ENCODE measurements at regions not wholly inside any gene's neighbourhood (a gene's known extent, or its start where the extent isn't known, plus 50 kb on each side); places are given as distances from the start of the nearest gene placed in this dataset.

DNA sequence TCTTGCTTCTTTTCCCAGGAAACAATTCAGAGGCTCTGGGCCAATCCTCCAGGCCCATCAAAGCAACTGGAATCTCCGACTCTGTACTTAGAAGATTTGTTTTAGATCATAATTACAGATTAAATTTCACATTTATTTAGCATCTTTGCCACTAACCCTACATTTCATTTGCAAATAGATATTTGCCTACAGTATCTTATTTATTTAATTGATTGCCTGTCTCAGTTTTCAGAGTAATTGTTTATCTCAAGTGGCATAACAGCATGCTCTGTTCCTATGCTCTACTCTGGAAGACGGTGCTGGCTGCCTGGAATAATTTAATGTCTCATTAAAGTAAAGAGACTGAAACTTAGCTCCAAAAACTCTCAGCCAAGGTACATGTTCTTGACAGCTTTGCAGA, 213.4 kb downstream of the HNMT start:
- DNase-seq (ENCODE audit: low spot score) = no peak

DNA sequence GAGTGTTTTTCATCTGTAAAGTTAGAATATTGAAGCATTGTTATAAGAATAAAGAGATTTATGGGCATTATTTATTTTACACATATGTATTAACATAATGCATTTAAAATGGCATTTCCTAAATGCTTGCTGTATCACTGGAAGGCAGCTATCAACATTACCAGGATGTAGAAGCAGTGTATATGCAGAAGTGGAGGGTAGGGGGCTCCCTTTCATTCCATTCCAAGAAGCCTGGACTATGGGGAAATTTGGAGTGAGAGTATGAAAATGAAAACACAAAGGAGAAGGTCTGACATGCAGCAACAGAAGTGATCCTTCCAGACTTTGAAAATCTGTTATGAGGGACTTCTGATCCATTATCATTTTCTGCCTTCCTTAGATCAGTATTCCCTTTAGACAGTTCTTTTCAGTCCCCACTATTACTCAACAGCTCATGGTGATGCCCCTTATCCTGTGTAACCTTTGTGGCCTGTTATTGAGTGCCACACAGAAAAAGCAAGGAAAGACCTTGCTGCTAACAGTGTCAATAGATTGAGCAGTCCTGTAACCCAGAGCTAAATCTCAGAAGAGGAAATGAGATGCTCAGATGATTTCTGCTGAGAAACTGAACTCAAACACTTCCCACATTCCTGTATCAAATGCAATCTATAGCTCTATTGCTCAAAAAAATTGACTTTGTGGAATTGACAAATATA, 216.6 kb downstream of the HNMT start:
- peak; percentile 15 for DNase-seq (ENCODE audit: low spot score)

DNA sequence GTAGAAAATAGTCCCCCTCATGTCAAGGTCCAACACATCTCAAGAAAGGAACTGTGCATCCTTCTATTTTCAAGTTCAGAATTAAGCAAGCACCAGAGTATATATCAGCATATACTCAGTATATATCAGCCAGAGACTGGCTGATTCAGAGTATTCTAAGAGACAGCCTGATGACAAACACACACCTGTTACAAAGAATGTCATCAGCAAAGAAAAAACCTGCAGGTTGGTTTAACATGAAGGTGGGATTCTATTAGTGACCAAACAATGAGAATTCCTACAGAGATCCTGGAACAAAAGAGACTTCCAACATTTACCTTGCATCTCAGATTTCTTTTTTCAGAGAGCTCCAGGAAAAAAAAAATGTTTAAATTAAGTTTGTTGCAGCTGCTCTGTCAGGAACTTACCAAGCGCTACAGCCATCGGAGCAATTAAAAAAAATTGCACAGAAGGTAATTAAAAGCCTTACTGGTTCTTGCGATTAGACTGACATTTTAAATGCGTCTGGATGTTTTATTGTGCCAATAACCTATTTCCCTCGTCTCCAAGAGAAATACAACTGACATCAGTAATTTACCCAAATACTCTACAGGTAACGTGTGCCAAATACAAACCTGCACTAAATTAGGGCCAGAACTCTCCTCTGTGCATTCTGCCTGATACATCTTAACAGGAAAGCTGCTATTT, 218.1 kb downstream of the HNMT start:
- no peak for DNase-seq (ENCODE audit: low spot score)

DNA sequence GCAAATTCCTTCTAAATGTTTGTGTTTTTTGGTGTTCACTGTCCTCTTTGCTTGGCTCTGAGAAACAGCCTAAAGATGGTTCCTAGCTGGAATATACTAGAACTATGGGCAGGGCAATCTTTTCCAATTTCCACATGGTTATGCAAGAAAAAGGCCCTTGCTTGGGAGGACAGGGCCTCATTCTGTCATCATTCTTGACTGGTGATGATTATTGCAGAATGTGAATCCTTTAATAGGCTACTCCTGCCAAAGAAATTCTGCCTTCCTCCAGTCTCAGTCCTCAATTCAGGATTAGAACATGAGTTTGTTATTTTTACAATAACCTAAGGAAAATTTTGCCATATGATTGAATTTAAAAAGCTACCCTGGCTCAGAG, 218.7 kb downstream of the HNMT start:
- no peak for DNase-seq (ENCODE audit: low spot score)

DNA sequence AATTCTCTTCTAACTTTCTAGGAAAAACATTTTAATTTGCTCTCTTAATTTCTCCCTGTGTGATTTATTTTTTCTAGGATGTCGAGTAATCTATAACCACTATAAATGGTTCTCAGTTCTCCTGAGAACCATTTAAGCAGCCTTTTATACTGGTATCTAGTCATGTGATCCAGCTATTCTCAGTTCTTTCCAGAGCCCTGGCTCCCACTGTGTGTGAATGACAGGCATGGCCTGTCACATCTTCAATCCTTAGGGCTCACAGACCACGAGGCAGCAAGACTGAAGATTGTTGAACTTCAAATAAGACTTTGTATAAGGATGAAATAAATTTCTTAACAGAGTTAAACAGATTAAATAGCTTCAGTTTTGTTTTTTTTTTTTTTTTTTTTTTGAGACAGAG, 219.4 kb downstream of the HNMT start:
- no peak for DNase-seq (ENCODE audit: low spot score)

DNA sequence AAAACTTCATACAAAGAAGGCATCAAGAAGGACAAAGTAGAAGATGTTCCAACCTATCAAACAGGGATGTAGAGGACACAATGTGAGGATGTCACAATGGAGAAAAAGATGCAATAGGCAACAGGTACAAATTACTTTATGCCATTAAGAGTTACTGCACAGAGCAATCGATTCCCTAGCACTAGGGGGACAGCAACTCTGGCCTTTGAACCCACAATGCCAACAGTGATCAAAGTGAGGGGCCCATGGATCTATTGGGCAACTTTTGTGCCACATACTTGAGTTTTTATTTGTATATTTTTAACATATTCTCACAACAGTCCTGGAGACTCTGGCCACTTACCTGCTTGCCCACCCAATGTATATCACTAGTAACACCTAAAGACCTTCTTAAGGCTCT, 220.2 kb downstream of the HNMT start:
- DNase-seq (ENCODE audit: low spot score) = no peak

DNA sequence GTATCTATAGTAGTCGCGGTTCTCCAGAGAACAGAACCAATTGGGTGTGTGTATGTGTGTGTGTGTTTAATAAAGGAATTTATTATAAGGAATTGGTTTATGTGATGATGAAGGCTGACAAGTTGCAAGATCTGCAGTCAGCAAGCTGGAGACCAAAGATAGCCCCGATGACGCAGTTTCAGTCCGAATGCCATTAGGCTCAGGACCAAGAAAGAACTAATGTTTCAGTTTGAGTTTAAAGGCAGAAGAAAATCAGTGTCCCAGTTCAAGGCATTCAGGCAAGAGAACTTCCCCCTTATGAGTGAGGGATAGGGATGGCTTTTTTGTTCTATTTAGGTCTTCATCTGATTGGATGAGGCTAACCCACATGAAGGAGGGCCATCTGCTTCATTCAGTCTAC, 221.6 kb downstream of the HNMT start:
- DNase-seq (ENCODE audit: low spot score) = no peak

DNA sequence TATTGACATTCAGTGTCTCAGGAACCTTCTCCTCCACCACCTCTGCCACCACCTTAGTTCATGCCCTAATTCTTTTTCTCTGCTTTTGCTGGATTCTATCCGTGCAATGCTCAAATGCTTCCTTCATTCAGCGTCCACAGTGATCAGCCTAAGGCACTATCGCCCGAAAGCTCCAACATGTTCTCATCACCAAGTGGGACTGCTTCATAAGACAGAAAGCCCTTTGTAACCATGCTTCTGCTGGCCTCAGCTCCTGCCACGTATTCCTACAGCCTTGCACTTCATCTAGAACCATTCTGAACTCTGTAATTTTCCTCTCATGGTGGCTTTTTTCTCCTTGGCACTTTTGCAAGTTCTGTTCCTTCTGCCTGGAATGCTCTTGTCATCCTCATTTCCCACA, 222.9 kb downstream of the HNMT start:
- no peak for DNase-seq (ENCODE audit: low spot score)

DNA sequence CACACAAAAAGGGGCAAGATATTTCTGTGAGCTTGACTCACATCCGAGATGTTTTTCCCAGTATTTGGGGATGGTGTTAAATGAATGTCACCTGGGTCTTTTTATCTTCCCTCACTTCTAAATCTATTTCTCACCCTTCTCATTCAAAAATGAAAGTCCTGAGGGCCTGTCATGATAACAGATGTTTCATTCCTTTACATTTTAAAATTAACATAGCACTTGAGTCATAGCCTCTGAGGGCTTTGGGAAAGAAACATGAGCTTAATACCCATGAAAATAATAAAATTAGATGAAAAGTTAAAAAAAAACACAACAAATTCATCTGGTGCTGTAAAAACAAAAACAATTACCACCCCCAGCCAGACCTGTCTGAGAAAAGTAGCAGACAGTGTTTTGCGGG, 226.7 kb downstream of the HNMT start:
- no peak for DNase-seq (ENCODE audit: low spot score)

DNA sequence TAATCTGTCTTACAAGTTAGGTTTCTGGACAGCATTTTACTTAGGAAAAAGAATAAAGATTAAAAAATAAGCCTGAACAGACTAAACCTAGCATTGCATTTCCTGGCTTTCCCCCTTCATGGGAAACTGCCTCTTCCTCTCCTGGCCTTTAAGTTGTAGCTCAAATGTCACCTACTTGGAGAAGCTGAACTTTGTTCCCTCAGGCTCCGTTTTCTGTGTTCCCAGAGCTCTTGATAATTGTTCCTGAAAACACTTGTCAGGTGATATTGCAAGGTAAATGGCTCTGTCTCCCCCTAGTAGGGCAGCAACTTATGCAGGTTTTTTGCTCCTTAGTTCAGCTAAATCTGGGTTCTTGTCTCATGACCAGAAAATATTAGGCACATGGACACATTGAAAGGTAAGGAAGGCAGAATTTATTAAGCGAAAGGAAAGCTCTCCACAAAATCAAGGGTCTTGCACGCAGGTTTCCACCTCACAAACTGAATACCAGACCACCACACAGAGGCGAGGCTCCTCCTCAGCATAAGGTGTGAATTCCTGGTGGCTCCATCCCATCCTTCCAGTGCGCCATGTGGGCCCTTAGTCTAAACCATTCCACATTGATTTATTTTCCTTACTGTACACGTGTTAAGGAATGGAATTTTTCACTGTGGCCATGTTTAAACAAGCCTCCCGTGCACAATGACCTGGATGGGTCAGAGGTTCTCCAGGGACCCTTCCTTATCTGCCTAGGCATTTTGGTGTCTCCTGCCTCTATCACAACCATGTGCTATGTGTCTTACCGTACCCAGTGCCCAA, 229.3 kb downstream of the HNMT start:
- no peak for DNase-seq (ENCODE audit: low spot score)

DNA sequence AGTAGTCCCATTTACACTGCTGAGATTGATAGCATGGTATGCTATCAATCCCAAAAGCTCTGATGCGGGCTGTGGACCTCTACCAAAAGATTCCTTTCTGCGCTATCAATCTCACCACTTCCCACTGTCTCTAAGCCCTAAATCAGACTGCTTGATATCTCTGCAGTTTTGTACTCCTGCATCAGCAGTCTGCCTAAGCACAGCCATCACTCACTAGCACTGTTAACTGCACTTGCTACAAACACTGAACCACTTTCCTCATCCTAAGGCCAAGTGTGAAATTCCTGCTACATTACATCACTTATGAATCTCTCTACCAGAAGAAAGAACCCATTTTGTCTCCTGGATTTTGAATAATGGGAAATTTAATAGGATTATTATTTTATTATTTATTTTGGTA, 237.0 kb downstream of the HNMT start:
- DNase-seq (ENCODE audit: low spot score) = no peak

DNA sequence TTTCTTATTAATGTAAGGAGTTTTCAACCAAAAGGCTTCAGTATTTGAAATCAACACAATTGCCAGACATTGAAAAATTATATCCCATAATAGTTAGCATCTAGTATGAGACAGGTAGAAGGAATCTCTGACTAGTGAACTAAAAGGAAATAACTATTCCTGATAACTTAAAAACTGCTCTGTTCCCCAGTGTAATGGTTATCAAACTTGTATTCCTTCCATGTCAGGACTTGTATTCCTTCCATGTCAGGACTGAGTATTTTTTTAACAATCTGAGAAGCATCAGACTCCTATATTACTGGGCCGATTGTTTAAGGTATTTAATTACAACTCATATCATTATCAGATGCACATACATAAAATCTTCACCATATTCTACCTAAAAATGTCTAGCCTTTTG, 238.5 kb downstream of the HNMT start:
- no peak for DNase-seq (ENCODE audit: low spot score)

DNA sequence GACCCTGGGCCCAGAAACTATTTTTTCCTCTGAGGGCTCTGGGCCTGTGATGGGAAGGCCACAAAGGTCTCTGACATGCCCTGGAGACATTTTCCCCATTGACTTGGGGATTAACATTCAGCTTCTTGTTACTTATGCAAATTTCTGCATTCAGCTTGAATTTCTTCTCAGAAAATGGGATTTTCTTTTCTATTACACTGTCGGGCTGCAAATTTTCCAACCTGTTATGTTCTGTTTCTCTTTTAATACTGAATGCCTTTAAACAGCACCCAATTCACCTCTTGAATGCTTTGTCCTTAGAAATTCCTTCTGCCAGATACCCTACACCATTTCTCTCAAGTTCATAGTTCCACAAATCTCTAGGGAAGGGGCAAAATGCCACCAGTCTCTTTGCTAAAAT, 241.0 kb downstream of the HNMT start:
- no peak for DNase-seq (ENCODE audit: low spot score)

DNA sequence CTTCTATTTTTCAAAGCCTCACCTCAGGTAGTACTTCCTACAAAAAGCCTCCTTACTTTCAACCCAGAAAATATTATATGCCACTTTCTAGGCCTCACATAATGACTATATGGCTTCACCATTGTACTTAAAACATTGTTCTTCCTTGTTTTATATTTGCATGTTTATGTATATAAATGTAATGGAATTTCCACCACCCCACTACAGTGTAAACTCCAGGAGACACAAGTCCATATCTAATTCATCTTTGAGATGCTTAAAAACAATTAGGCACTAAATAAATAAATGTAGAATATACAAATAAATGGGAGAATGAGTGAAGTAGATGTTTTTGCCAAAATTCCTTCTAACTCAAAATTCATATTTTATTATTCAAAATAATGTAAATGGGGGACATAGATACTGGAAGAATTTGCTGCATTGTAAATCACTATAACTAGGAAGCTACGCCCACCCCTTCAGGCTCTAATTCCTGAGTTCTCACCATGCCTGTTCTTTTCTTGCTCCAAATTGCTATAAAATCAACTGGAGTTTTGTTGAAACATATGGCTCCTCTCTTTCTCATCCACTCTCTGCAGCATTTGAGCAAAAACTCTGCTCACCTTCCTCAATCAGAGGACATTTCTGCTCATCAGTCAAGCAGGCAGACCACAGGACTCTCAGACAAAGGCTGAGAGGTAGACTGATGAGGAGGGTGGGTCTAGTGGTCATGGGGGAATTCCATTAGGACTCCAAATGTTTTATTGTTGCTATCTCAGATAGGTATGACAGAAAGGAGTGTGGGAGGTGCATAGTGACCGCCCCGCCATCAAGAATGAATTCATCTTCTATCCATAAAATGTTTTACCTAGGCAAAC, 243.0 kb downstream of the HNMT start:
- no peak for DNase-seq (ENCODE audit: low spot score)

DNA sequence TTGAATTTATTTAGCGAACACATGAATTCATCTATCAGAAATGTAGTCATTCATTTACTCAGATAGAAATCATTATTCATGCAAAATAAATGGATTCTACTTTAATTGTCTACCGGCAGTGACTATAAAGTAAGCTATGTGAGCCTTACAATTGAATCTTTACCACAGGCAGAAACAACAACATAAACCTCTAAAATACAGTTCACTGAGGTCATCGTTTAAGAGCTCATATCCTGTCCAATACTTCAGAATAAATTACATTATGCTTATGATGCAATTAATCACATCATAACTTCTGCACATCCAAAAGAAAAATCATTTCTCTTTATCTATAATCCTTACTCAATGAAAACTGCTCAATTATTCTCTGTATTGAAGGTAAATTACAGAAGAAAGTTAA, 244.7 kb downstream of the HNMT start:
- no peak for DNase-seq (ENCODE audit: low spot score)

DNA sequence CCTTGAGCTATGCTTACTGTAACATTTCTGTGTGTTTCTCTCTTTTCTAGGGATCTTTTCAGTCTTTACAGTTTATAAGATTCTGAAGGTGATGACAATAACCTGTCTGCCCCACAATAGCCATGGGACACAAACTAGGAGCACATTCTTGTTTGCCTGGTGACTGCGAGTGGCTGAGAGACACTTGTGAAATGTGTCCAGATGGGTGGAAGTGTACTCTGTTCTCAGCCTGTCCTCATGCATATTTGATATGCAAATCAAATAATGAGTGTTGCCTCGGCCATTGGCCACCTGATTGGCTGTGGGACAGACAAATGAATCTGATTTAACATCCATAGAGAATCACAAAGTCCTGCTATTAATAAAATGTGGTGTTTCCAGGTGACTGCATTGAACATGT, 246.2 kb downstream of the HNMT start:
- no peak for DNase-seq (ENCODE audit: low spot score)

DNA sequence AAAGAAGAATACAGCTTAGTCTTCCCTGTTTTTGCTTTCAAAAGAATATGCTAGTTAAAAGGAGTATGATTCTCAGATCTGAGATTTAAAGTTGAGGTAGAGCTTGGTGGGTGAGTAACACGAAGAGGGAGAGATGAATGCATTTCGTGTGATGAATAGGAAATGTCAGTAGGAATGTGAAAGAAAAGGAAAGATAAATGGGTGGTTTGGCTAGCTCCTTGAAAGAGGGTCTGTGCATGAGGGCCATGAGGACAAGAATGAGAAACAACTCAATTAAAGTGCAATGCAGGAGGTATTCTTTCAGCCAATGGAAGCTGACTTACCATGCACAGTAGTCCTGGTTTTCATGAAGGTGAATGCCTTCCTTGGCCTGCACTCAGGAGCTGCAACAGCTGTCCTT, 248.2 kb downstream of the HNMT start:
- DNase-seq (ENCODE audit: low spot score) = no peak

DNA sequence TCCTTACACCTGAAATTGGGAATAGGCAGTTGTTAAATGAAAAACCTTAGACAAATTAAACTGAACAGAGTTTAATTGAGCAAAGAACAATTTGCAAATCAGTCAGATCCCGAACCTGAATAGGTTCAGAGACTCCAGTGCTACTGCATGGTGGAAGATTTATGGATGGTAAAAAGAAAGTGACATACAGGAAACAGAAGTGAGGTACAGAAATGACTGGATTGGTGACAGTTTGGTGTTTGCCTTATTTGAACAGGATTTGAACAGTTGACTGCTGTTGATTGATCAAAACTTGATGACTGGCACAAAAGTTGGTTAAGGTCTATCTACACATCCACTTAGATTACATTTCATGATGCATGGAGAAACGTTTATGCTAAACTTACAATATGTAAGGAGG, 248.8 kb downstream of the HNMT start:
- no peak for DNase-seq (ENCODE audit: low spot score)

DNA sequence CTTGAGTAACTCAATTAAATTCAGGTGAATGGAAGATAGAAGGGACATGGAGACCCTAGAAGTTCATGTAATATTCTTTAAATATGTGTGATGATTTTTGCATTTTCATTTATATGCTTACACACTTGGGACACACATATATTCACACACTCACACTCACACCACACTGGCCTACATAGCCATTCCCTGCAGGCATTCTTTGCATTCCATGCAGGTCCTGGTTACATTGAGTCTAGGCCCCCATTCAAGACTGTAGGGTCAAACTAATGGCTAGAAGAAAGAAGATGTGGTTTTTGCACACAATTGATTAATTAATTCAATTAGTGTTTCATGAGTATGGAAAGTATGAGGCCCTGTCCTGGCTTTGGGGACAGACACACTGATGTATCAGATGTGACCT, 249.4 kb downstream of the HNMT start:
- no peak for DNase-seq (ENCODE audit: low spot score)

DNA sequence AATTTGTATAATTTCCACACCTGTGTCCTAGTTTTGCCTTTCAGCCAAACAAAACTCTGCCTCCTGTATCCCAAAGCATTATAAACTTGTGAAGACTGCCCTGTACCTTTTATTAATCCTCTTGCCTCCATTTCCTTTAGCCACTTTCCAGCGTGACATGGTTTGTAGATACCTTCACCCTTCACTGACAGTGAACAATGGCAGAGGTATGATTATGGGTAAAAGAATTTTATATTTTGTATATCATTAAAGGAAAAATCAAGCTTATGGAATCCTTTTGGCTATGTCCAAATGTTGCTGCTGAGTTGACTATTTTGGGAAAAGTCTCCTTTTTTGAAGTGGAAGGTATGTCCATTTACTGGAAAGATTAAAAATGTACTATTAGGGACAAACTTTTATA, 251.7 kb downstream of the HNMT start:
- no peak for DNase-seq (ENCODE audit: low spot score)

DNA sequence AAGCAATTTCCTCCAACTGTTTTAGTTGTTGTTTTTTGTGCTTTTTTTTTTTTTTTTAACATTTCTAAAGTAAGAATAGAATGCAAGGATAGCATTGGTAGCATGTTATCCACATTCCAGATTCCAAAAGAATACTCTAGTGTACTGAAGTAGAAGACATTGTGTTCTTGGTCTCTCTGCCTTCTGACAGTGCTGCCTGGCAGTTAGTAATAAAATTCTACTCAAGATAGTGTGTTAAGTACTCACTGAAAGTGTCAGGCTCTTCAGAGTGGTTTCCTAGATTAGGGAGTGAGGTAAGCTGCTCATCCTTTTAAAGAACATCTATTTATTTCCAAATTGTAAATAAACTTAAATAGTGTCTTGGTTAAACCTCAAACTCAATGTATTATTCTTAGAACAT, 253.7 kb downstream of the HNMT start:
- DNase-seq (ENCODE audit: low spot score) = no peak

DNA sequence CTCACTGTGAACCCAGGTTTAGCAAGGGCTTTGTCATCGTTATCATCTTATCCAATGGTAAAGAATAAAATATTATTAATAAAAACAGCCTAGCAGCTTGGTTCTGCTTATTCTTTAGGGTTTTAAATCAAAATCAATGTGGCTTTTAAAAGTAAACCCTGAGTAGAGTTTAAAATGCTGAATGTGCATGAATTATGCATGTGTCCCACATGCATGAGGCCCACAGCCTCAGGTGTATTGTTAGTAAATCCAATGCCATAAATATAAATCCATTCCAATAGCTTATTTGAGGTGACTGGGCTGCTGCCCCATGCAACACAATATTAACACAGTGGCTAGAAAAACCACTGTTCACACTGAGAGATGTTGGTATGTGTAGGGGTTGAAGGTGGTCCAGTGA, 254.1 kb downstream of the HNMT start:
- no peak for DNase-seq (ENCODE audit: low spot score)

DNA sequence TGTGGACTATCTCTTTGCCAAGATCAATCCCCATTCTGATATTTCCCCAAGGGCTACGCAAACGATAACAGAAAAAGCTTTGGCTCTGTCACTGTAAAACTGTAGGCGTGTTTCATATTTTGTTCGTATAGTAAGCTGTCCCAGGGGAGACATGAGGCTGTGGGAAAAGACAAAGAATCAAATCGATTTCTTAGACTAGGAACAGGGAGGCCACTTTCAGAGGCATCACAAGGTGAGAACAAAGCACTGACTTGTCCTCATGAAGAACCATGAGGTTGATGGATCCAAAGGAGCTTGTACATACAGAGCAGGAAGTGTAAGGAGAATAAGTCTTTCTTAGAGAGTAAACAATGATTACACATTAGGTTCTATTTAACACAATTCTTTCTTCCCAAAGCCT, 255.7 kb downstream of the HNMT start:
- no peak for DNase-seq (ENCODE audit: low spot score)
